IPS-11a (cell line): ENCODE measurements at regions not wholly inside any gene's neighbourhood (a gene's known extent, or its start where the extent isn't known, plus 50 kb on each side); places are given as distances from the start of the nearest gene placed in this dataset.
"Not testable (repeated sequence)": the region's sequence is repeated elsewhere in the genome, so short reads cannot be mapped to it uniquely, and the experiment has no call there.

Experiments
- H3K4me3 ChIP-seq: one replicate; pipeline ENCODE4 v1.5.1; 2013; ENCODE audit warnings: low read depth, low read length, control low read depth

- no peak overlapping the region for H3K4me3 ChIP-seq
These were observed 1960.8 kb downstream of the OLFM4 start for GRCh38 chr13:54989418-54989817.

GRCh38 chr13:54999399-54999907, 1970.8 kb downstream of the OLFM4 start:
- H3K4me3 ChIP-seq: no peak overlapping the region

- no peak overlapping the region for H3K4me3 ChIP-seq
These were observed 1971.4 kb downstream of the OLFM4 start for GRCh38 chr13:55000043-55000442.

- H3K4me3 ChIP-seq: no peak overlapping the region
These were observed 1972.2 kb downstream of the OLFM4 start for GRCh38 chr13:55000844-55001243.

GRCh38 chr13:55001881-55002280, 1973.3 kb downstream of the OLFM4 start:
- H3K4me3 ChIP-seq: no peak overlapping the region

GRCh38 chr13:55007681-55008080, 1979.1 kb downstream of the OLFM4 start:
- no peak overlapping the region for H3K4me3 ChIP-seq

GRCh38 chr13:55013051-55013450, 1984.4 kb downstream of the OLFM4 start:
- no peak overlapping the region for H3K4me3 ChIP-seq

GRCh38 chr13:55029280-55029679, 2000.7 kb downstream of the OLFM4 start:
- H3K4me3 ChIP-seq: no peak overlapping the region

GRCh38 chr13:55038230-55038629, 2009.6 kb downstream of the OLFM4 start:
- H3K4me3 ChIP-seq: no peak overlapping the region

- H3K4me3 ChIP-seq: not testable (repeated sequence)
These were observed 2025.4 kb downstream of the OLFM4 start for GRCh38 chr13:55053891-55054550.

- H3K4me3 ChIP-seq: not testable (repeated sequence)
These were observed 2027.1 kb downstream of the OLFM4 start for GRCh38 chr13:55055666-55056065.

- no peak overlapping the region for H3K4me3 ChIP-seq
These were observed 2034.0 kb downstream of the OLFM4 start for GRCh38 chr13:55062662-55063061.

- H3K4me3 ChIP-seq: no peak overlapping the region
These were observed 2039.3 kb downstream of the OLFM4 start for GRCh38 chr13:55067946-55068345.

GRCh38 chr13:55069746-55070145, 2041.1 kb downstream of the OLFM4 start:
- no peak overlapping the region for H3K4me3 ChIP-seq

- no peak overlapping the region for H3K4me3 ChIP-seq
These were observed 2044.4 kb downstream of the OLFM4 start for GRCh38 chr13:55073000-55073399.

GRCh38 chr13:55084630-55085029, 2056.0 kb downstream of the OLFM4 start:
- no peak overlapping the region for H3K4me3 ChIP-seq

- H3K4me3 ChIP-seq: no peak overlapping the region
These were observed 2053.6 kb upstream of the PRR20A start for GRCh38 chr13:55087085-55087484.

GRCh38 chr13:55090612-55091011, 2050.1 kb upstream of the PRR20A start:
- no peak overlapping the region for H3K4me3 ChIP-seq

GRCh38 chr13:55091172-55091571, 2049.5 kb upstream of the PRR20A start:
- H3K4me3 ChIP-seq: no peak overlapping the region

- H3K4me3 ChIP-seq: no peak overlapping the region
These were observed 2034.2 kb upstream of the PRR20A start for GRCh38 chr13:55106509-55106908.

- H3K4me3 ChIP-seq: no peak overlapping the region
These were observed 2020.1 kb upstream of the PRR20A start for GRCh38 chr13:55120631-55121030.

GRCh38 chr13:55155046-55155445, 1985.7 kb upstream of the PRR20A start:
- H3K4me3 ChIP-seq: no peak overlapping the region

GRCh38 chr13:55159765-55160164, 1981.0 kb upstream of the PRR20A start:
- H3K4me3 ChIP-seq: no peak overlapping the region
